Panc1 (cell line): ENCODE measurements at regions not wholly inside any gene's neighbourhood (a gene's known extent, or its start where the extent isn't known, plus 50 kb on each side); places are given as distances from the start of the nearest gene placed in this dataset.

ENCODE experiments used
- ATAC-seq: fragments of 200-7000 bp; cut with Tn5 transposase; 2 replicates; pipeline ENCODE4 v1.9.1; 2020; ENCODE audit warnings: mild to moderate bottlenecking, moderate library complexity
- BruUV-seq: library from RNA; stranded (reverse); fragments of 400-500 nt; replicated peaks from 2 replicates; lab custom pipeline; 2021; lab: Mats Ljungman, UMichigan
- CTCF ChIA-PET: fragments of 300-600 bp; sonication (Branson Sonifier 250); formaldehyde crosslinking; loops from one replicate; lab custom pipeline; 2022; ENCODE audit warnings: antibody characterized with exemption; lab: Charles Lee
- POLR2A ChIA-PET: fragments of 300-600 bp; sonication (Branson Sonifier 250); formaldehyde crosslinking; loops from one replicate; lab custom pipeline; 2022; ENCODE audit warnings: antibody characterized with exemption; lab: Charles Lee
- DNase-seq: peaks from one replicate; pipeline ENCODE4 v3.0.0-alpha.2; 2010; ENCODE audit warnings: low read depth, low spot score
- H3K27ac ChIP-seq: 2 replicates; pipeline ENCODE4 v1.5.1; 2011; ENCODE audit warnings: mild to moderate bottlenecking, low read length, inconsistent platforms
- H3K27me3 ChIP-seq: fragments of 200-500 bp; sonication (Bioruptor generic); 2 replicates; pipeline ENCODE4 v1.6.0; 2014; ENCODE audit warnings: low read length, inconsistent platforms; ENCODE audit not compliant: control insufficient read depth, insufficient read depth
- H3K36me3 ChIP-seq: fragments of 200-500 bp; sonication (Bioruptor generic); 2 replicates; pipeline ENCODE4 v1.5.1; 2014; ENCODE audit warnings: inconsistent platforms, mild to moderate bottlenecking, low read length, moderate library complexity; ENCODE audit not compliant: control insufficient read depth, insufficient read depth
- H3K4me1 ChIP-seq: 2 replicates; pipeline ENCODE4 v1.5.1; 2011; ENCODE audit warnings: inconsistent platforms, mild to moderate bottlenecking, low read length, moderate library complexity; ENCODE audit not compliant: control insufficient read depth, insufficient read depth
- H3K4me3 ChIP-seq, 2 experiments: 2 replicates each; pipeline ENCODE4 v1.5.1; 2011 to 2012; ENCODE audit warnings: low read depth in 2 of 2, low read length in 2 of 2, mild to moderate bottlenecking in 2 of 2, inconsistent platforms in 1 of 2, moderate library complexity in 1 of 2
- H3K9me3 ChIP-seq: fragments of 200-500 bp; sonication (Bioruptor generic); 2 replicates; pipeline ENCODE4 v1.5.1; 2014; ENCODE audit warnings: low read depth, mild to moderate bottlenecking, inconsistent platforms, low read length, moderate library complexity; ENCODE audit not compliant: control insufficient read depth, insufficient read depth
- CTCF ChIP-seq: fragments of 450-650 bp; IDR thresholded peaks from 2 replicates; pipeline ENCODE4 v1.5.1; 2017; ENCODE audit warnings: mild to moderate bottlenecking
- POLR2AphosphoS5 ChIP-seq: IDR thresholded peaks from 2 replicates; pipeline ENCODE4 v1.6.1; 2012; ENCODE audit warnings: mild to moderate bottlenecking, low read depth, low read length, moderate library complexity
- SIN3A ChIP-seq: IDR thresholded peaks from 2 replicates; pipeline ENCODE4 v1.6.1; 2012; ENCODE audit warnings: low read depth, mild to moderate bottlenecking, low read length, moderate library complexity, borderline replicate concordance; ENCODE audit not compliant: insufficient read depth
- TCF7L2 ChIP-seq: IDR thresholded peaks from 2 replicates; pipeline ENCODE4 v1.6.1; 2011; ENCODE audit warnings: mild to moderate bottlenecking, low read depth, low read length, inconsistent platforms
- in situ Hi-C: cut with HindIII; loops from 2 replicates; pipeline ENCODE4 v1.10.0; 2016; ENCODE audit warnings: low sequenced_read_pairs, low pct_unique_long_range_greater_than_20kb
- intact Hi-C: fragments of 100-400 bp; cut with micrococcal nuclease; formaldehyde crosslinking; loops from one replicate; pipeline ENCODE4 v1.10.0; 2022; ENCODE audit not compliant: unreplicated experiment
- TF ChIP-seq, protein P1 (sequence below), 2 experiments: IDR thresholded peaks; 2 replicates each; pipeline ENCODE4 v1.6.1; 2011 to 2012; ENCODE audit warnings: low read depth in 2 of 2, control low read depth in 1 of 2, low read length in 1 of 2, mild to moderate bottlenecking in 1 of 2, moderate library complexity in 1 of 2; ENCODE audit not compliant: insufficient read depth in 1 of 2

- ChIA-PET CTCF (no interaction called here), POLR2A (no interaction called here)
- BruUV-seq = no TSS peak
- no peak overlapping the region for H3K4me3 ChIP-seq
- ATAC-seq (no peak), DNase-seq (no peak)
- in situ Hi-C loops = no loop called here
- H3K27ac ChIP-seq = no peak overlapping the region
- no peaks in the 10 kb centered on the region for H3K27me3 ChIP-seq
- TF ChIP-seq SIN3A (no peak), CTCF (no peak), POLR2AphosphoS5 (no peak), TCF7L2 (no peak)
- TF ChIP-seq, protein P1, sequence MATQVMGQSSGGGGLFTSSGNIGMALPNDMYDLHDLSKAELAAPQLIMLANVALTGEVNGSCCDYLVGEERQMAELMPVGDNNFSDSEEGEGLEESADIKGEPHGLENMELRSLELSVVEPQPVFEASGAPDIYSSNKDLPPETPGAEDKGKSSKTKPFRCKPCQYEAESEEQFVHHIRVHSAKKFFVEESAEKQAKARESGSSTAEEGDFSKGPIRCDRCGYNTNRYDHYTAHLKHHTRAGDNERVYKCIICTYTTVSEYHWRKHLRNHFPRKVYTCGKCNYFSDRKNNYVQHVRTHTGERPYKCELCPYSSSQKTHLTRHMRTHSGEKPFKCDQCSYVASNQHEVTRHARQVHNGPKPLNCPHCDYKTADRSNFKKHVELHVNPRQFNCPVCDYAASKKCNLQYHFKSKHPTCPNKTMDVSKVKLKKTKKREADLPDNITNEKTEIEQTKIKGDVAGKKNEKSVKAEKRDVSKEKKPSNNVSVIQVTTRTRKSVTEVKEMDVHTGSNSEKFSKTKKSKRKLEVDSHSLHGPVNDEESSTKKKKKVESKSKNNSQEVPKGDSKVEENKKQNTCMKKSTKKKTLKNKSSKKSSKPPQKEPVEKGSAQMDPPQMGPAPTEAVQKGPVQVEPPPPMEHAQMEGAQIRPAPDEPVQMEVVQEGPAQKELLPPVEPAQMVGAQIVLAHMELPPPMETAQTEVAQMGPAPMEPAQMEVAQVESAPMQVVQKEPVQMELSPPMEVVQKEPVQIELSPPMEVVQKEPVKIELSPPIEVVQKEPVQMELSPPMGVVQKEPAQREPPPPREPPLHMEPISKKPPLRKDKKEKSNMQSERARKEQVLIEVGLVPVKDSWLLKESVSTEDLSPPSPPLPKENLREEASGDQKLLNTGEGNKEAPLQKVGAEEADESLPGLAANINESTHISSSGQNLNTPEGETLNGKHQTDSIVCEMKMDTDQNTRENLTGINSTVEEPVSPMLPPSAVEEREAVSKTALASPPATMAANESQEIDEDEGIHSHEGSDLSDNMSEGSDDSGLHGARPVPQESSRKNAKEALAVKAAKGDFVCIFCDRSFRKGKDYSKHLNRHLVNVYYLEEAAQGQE (IDR thresholded peaks at IDR 0.05; ENCODE audit: insufficient read depth in 1 of 2, low read depth in 2 of 2, low read length in 1 of 2) = no peak
- no peaks in the 10 kb centered on the region for H3K9me3 ChIP-seq
- no peaks in the 10 kb centered on the region; the same call in 1 of the 2 replicates for H3K4me1 ChIP-seq
- no peaks in the 10 kb centered on the region for H3K36me3 ChIP-seq
- intact Hi-C loops = no loop called here
Measured at GRCh38 chr2:188119112-188119838, 172.4 kb upstream of the GULP1 start.

DNA sequence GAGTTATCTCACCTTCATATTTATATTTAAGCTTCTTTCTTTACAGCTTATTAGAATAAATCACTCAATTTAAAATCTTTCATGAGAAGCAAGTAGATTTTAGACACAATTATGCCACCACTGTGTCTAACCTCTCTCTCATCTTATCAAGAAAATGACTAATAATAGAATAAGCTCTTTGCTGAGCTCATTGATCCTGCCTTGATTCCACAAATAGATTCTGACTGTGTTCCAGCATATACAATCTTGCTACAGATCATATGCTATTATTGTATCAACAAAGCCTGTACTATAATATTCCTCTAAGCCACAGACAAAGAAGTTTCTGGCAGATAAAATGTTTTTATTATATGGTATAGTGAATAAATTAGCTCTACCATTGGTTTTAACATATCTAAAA is 168.7 kb upstream of the GULP1 start:
- intact Hi-C loops (no loop called here), in situ Hi-C loops (no loop called here)
- Histone ChIP-seq H3K4me1 (no peaks in the 10 kb centered on the region; the same call in 1 of the 2 replicates), H3K36me3 (no peaks in the 10 kb centered on the region), H3K4me3 (peak overlapping the region in 1 of 2 experiments; percentile 16; a peak in 1 of 4 replicates), H3K27me3 (no peaks in the 10 kb centered on the region), H3K9me3 (no peaks in the 10 kb centered on the region), H3K27ac (no peak overlapping the region)
- ChIA-PET CTCF (no interaction called here), POLR2A (no interaction called here)
- TF ChIP-seq POLR2AphosphoS5 = no peak
- TF ChIP-seq, protein P1 (IDR thresholded peaks at IDR 0.05; ENCODE audit: insufficient read depth in 1 of 2, low read depth in 2 of 2, low read length in 1 of 2) = no peak
- TF ChIP-seq CTCF = no peak
- TF ChIP-seq SIN3A = no peak
- TF ChIP-seq TCF7L2 = no peak
- no peak for DNase-seq
- no peak for ATAC-seq
- BruUV-seq = no TSS peak
